Left renal cortex interstitium (tissue), 4 donors: ENCODE measurements at regions not wholly inside any gene's neighbourhood (a gene's known extent, or its start where the extent isn't known, plus 50 kb on each side); places are given as distances from the start of the nearest gene placed in this dataset.

ENCODE experiments used
- DNase-seq, 4 donors: peaks; one replicate each; pipeline ENCODE4 v3.0.0-alpha.2; 2013; ENCODE audit warnings: low read depth in 4 of 4, low spot score in 2 of 4, missing footprints in 1 of 4

DNA sequence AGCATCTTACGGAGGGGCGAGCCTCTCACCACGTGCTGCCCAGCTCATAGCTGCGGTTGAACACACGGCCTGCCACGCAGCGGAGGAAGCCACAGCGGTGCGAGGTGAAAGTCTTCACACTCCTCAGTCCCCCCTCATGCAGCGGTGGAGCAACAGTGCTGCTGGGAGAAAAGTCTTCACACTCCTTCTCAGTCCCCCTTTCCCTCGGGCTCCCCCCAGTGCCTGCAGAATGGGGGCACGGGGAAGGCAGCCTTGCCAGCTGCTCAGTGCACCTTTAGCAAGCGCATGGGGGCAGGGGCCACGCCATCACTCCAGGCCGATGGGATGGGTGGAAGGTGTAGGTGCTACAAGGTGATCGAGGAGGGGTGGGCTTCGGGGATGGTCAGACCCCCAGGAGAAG lies 206.3 kb upstream of the TCERG1L start:
- DNase-seq: no peak

DNA sequence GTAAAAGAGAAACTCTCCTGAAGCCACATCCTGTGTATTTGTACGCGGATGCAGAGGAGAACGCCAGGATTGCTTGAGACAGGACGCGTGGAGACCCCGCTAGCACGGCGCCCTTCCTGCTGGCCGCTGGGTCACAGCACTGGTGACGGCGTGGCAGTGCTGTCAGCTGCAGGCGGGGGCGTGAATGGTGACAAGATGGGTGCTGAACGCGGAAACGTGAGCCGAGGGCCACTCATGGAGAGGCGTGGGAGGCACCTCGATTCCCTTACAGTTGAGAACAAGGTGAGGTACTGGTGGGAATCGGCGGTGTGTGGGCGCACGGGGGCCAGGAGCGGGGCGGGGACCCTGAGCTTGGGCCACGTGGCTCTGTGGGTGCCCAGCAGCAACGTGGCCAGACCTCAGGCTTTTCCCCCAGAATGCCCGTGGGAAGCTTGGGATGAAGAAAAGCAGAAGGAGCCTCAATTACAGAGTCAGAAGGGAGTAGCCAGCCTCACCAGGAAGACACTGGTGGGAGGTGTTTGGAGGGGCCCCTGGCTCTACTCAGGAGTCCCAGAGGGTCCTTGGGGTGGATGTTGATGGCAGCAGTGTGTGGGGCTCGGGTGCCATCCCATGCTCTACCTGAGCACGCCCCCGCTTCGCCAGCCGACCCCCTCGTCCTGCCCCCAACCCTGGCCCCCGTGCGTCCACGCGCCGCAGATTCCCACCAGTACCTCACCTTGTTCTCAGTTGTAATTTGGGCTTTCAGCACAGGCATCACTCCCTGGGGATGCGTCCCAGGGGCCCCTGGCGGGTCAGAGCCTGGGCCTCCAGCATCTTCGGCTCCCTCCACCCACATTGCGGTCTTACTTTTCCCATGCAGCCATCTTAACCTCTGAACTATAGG lies 208.4 kb upstream of the TCERG1L start:
- DNase-seq: no peak

DNA sequence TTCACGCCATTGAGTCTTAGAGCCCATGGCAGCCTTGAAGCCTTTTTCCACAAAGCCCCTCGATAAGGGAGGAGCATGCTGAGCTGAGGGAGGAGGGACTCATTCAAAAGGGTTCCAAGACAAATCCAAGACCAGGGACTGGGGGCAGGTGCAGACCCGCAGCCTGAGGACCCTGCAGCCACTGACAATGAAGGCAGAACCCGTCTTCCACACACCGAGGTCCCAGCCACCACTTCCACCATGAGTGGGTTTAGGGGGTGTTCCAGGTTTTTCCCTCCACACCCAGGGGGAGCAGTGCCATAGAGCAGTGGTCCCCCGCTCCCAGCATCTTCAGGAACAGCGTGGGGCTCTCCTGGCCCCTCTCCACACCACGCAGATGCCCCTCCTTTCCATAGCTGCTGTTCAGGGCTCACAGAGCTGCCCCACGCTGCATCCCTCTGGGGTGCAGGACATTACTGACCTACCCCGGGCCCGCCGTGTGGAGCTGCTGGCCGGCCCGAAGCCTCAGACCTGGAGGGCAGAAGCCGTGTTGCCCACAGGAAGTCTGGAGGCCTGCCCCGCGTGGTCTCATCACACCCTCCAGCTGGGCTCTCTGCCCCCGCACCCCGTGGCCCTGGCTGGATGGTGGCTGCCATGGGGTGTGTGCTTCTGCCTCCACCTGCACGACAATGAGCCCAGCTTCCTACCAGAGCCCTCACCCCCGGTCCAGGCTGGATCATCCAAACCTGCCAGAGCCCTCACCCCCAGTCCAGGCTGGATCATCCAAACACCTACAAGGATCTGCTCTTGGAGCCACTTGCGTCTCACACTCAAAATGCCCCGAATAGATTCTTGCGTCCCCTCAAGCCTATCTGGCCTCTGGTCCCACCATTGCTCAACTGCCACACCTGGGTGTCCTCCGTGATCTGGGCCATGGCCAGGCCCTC lies 220.0 kb upstream of the TCERG1L start:
- no peak for DNase-seq

DNA sequence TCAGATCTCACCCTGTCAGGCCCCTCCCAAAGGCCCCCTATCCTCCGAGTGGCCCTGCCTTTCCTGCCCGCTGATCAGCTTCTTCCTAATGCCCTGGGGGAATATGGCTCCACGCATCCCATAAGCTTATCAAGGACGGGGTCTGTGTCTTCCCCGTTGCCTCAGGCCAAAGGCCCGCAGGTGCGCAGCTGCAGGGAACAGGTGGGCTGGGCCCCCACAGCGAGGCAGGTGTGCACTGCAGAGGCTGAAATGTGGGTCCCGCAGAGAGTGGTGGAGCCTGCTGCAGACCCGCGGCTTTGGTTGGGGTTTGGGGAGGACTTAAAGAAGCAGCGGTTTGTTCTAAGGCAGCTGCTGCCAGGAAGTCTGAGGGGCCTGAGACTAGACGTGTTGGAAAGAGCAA lies 220.8 kb upstream of the TCERG1L start:
- no peak for DNase-seq

DNA sequence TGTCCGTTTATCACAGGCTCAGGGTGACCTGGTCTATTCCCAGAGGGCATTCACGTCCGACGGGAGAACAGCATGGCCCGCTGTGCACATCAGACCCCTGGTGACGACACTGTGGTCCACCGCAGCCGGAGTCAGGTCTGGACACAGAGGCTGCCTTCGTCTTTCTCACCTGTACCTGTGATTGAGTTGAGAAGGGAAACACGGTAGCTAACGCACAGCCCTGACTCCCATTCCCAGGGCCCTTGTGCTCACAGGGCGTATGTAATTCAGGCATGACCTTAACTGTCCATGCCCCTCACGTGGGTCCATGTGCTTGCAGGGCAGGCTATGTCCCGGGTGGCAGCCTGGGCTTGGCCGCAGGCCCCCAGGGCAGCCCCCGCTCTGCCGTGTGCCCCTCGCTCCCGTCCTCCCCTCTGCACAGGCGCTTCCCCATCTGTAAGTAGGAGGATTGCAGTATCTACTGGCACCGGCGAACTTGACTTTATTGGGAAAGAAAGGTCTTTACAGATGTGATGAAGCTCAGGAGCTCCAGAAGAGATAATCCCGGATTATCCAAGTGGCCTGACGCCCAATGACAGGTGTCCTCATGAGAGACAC lies 221.3 kb upstream of the TCERG1L start:
- no peak for DNase-seq

DNA sequence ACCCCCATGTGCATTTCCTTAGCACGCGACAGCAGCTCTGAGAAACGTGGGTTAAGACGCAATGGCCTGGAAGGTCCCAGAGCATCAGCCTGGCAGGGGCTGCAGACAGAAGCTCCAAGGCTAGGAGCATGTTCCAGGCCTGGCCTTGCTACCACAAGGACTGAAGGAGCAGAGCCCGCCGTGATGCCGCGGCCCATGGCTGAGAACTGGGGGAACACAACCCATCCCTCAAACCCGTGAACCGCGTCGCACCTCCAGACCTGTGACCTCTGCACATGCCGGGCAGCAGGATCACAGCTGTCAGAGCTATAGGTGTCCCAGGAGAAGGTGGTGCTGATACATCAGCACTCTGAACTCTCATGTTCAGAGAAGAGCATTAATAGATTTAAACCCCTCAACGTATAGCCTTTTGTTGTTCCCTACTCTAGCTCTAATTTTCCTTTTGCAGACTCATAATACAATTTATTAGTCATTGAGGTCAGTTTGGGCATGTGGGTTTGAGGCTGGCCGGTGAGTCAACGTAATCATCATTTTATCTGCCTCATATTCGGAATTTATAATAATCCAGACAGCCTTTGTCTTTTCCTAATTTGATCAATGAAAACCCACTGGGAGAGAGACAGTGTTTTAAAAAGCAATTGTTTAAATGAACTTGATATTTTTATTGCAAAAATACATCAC lies 222.5 kb upstream of the TCERG1L start:
- DNase-seq: no peak

DNA sequence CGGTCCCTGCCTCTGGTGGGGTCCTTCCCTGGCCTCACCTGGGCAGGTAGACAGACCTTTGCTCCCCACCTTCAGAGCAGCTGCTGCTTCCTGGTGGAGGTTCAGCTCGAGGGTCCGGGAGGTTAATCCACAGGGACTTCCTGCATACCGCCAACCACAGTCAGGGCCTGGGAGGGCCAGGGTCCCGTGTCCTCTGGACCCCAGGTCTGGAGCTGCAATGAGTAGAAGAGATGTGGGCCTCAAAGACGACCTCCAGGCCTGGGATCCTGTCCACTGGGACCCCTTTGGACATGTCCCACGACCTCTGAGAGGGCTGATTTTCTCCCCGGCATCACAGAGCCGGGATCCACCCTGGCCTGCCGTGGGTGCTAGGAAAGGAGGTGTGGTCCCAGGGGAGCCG lies 223.3 kb upstream of the TCERG1L start:
- DNase-seq: no peak

DNA sequence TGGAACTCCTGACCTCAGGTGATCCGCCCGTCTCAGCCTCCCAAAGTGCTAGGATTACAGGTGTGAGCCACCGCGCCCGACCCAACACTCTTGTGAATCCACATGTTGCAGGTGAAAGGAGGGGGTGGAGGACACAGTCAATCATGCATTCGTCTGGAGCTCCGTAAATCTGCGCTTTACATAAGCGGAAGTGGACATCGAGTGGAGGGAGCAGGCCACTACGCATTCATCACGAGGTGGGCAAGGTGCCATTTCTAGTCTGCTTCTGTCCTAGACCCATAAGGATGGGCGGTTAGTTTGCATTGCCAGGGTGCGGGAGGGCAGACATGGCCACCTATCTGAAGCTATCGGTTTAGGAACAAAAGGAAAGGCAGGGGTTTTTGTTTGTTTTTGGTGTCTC lies 225.2 kb upstream of the TCERG1L start:
- no peak for DNase-seq

DNA sequence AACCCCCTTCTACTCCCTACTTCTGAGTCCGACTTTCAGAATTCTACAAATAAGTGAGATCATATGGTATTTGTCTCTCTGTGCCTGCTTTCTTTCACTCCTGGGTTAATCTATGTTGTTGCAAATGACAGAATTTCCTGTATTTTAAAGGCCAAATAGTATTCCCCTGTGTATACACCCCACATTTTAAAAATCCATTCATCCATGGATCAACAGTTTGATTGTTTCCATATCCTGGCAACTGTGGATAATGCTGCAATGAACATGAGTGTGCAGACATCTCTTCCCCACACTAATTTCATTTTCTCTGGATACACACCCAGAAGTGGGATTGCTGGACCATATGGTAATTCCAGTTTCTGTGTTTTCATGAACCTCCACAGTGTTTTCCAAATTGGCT lies 225.8 kb upstream of the TCERG1L start:
- no peak for DNase-seq

DNA sequence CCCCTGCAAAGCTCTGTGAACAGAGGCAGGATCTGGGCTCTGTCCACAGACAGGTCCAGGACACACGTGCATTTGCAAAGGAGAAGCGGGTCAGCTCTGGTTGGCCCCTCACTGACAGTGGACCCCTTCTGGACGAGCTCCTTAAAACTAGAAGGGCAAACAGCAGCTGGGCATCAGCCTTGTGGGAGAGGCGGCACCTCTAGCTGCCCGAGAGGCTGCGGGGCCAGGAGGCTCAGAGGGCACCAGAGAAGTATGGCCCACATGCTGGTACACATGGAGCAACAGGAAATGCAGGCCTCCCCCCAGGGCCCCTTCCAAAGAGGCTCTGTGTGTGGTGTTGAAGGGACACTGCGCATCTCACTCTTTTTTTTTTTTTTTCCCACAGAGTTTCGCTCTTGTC lies 233.0 kb upstream of the TCERG1L start:
- DNase-seq: no peak

DNA sequence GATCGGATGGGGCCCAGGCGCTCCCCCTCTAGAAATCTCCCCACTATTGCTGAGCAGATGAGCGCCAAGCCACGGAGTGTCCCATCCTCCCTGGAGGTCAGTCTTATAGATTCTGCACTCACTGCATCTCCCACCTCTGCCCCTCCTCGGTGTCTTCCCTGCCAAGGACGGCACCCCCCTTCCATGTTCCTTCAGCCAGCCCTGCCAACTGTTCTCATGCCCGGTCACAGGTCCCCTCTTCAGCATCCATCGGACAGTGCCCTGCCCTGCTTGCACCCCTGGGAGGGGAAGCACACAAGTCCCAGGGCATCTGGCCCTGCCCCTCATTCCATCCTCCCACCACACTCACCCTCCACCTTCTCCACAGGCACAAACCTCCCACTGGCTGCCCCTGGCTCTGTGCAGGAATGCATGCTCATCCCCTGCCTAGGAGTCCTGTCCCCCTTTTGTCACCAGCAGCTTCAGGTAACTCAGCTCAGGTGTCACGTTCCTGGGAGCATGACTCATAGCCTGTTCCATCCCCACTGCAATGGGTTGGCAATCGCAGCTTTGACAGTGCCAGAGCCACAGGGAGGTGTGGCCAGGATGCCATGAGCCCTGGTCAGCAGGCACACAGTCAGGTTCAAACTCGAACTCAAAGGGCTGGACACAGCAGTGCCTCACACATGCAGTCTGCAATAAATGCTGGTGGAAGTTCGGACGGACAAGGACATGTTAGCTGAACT lies 234.7 kb upstream of the TCERG1L start:
- DNase-seq: no peak

DNA sequence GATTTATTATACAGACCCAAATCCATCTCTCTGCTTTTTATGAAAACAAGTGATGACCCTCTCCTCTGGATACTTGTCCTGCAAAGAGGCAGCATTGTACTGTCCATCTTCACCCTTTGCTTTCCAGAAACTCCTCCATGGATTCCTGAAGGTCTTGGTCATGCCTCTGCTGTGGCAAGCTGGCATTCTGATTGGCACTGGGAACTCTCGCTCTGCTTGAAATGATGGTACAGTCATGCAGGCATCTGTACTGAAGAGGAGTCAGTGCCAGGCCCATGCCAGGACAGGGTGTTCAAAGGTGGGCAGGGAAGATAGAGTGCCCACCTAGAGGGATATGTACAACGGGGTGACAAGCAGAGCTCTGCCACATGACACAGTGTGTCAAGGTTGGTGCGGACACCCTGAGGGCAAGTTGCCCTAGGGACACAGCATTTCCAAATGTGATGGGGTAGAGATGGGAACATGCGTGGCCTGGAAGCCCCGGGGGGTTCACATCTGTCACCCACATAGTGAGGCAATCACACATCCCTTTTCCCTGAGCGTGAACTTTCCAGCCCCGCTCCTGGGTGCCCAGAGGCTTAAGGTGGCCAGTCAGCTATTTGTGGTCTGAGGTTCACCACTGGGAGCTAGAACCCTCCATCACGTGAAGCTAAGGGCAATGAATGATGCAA lies 235.7 kb upstream of the TCERG1L start:
- no peak for DNase-seq

DNA sequence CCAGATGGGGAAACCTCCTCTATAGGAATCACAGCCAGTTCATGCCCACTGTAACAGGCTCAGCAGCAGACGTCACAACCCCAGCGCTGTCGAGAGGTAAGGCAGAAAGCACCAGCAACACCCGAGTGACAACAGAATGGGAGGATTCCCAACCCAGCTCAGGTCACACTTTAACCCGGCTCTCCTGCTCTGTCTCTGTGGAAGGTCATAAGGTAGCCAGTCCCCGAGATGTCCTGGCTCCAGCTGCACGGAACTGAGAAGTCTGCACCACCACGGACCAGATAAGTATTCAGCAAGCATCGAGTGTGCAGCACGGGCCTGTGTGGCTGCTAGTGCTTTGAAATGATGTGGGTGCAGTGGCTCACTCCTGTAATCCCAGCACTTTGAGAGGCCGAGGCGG lies 236.7 kb upstream of the TCERG1L start:
- DNase-seq: no peak

DNA sequence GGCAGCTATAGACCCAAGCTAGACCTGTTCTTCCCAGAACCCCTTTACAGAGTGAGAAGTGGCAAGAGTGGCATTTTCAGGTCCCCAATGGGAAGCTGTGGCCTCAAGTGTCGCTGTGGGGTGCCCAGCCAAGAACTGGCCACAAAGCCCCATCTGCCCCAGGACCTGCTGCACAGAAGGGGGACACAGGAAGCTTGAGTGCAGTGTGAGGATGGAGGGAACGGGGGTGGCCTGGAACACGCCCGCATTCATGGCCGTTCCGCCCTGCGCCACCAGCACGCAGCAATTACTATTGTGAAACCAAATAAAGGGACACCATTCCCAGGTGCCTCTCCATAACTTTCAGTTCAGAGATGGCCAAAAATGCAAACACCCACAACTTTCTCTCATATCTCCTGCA lies 237.6 kb upstream of the TCERG1L start:
- DNase-seq: no peak

DNA sequence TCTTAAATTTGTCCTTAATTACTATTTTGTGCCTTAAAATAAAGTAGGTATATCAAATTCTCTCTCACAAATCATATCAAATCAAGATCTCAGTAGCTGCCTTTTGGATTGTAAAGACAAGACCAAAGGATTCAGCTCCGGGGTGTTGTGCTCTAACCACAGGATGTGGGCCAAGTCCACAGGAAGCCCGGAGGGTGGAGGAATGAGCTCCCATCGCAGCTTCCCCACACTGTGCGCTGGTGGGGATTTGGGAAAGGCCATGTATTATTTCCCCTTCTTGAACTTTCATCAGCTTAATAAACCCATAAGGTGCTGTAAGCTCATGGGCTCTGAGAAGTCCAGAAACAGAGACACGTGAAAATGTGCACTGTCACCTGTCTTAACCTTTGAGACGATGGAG lies 241.6 kb upstream of the TCERG1L start:
- no peak for DNase-seq

DNA sequence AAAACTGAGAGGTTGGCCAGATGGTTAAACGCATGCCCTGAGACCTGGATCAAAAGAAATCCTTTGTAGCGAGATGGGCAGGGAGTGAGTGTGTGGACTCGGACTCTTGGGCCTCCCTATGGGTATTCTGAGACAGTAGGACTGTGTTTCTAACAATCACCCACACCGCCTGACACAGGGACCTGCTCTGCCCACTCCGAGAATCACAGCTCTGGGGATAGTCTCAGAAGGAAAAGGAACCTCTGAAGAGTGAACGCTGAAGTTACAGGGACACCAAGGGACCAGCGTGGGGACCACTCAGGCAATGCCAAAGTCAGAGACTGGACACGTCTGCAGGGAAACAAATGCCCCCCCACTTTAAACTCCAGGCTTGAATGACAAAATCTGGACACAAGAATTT lies 242.1 kb upstream of the TCERG1L start:
- no peak for DNase-seq

DNA sequence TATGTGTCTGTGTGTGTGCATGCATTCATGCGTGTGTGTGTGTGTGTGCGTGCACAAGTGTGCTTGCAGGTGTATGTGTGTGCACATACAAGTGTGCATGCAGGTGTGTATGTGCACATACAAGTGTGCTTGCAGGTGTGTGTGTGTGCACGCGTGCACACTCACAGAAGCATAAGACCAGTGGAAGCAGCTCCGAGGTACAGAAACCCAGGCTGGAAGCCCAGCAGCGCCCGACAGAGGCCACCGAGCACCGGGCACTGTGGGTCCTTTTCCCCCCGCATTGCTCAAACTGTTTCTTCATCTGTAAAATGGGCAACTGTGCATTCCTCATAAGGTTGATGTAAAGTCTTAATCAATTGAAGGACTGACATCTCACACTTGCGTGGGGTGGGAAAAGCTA lies 243.3 kb upstream of the TCERG1L start:
- DNase-seq: no peak

DNA sequence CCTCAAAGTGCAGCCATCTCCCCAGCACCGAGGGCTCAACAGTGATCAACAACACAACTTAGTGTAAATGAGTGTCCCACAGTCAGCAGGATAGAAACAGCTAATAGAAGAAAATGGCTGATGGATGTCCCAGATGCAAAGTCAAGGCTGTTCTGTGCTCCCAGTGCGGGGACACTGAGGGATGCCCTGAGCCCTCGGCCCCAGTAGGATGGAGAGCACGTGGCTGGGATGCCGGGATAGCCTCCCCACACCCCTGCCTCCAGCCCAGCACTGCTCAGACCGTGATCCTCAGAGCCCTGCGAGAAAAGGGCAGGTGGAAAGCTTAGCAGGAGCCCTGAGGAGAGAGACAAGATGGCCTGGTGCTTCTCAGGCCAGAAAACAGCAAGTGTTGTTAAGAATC lies 243.9 kb upstream of the TCERG1L start:
- DNase-seq: no peak

DNA sequence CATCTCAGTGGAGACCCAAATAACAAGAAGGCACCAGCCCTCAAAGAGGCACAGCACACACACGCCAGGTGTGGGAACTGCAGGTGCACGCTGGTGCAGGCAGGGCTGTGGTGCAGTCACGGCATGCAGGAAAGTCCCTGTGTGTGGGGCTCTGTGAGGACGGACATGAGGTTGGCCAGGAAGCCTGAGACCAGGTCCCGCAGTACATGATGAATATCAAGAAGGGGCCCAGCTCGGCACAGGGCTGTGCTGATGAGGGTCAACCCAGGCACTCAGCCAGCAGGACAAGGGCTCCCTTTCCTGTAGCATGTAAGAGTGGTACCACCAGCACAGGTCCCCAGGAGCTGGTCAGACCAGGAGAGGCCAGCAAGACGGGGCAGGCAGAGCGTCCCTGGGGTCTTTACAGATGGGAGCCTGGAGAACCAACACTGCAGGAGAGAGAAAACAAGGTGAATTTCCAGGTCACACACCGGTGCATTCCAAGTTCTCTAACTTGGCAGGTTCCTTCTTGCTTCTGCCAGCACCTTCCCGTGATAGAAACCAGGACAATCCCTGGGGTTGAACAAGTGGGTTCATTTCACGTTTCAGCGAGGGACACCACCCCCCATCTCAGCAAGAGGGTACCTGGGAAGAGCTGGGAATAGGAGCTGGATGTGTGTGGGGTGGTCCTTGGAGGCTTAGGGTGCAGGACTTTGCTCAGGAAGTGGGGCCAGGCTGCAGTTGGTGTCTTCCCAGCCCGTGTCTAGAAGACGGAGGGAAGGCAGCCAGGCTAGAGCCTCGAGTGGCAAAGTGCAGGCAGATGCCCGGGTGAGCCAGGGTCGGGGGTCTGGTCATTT lies 244.8 kb upstream of the TCERG1L start:
- no peak for DNase-seq
